Lower lobe of right lung (tissue), 2 donors: ENCODE measurements at regions not wholly inside any gene's neighbourhood (a gene's known extent, or its start where the extent isn't known, plus 50 kb on each side); places are given as distances from the start of the nearest gene placed in this dataset.

Experiments
- ATAC-seq, 2 donors: fragments of 200-7000 bp; cut with Tn5 transposase; one replicate each; pipeline ENCODE4 v1.9.1; 2020 to 2022; ENCODE audit warnings: mild to moderate bottlenecking in 2 of 2, moderate library complexity in 2 of 2
- DNase-seq: peaks from one replicate; pipeline ENCODE4 v3.0.0-alpha.2; 2020
- H3K27ac ChIP-seq: fragments of 200-600 bp; one replicate; pipeline ENCODE4 v1.8.0; 2022
- H3K27me3 ChIP-seq: fragments of 200-600 bp; one replicate; pipeline ENCODE4 v1.8.0; 2022; ENCODE audit warnings: low read depth
- H3K36me3 ChIP-seq: fragments of 200-600 bp; one replicate; pipeline ENCODE4 v1.8.0; 2022; ENCODE audit warnings: mild to moderate bottlenecking
- H3K4me1 ChIP-seq: fragments of 200-600 bp; one replicate; pipeline ENCODE4 v1.8.0; 2022
- H3K4me3 ChIP-seq: fragments of 200-600 bp; one replicate; pipeline ENCODE4 v1.8.0; 2022; ENCODE audit warnings: mild to moderate bottlenecking
- H3K9me3 ChIP-seq: fragments of 200-600 bp; one replicate; pipeline ENCODE4 v1.8.0; 2022
- CTCF ChIP-seq: fragments of 200-600 bp; IDR thresholded peaks from one replicate; pipeline ENCODE4 v1.8.0; 2022; ENCODE audit warnings: antibody characterized with exemption, mild to moderate bottlenecking
- intact Hi-C: fragments of 100-400 bp; cut with DNase I; formaldehyde crosslinking; loops from one replicate; pipeline ENCODE4 v1.11.0; 2022
- donor health status: DM: no; HTN: yes; CAD: no; lungs with severe emphysema.

- Histone ChIP-seq H3K9me3 (no peaks in the 10 kb centered on the region), H3K27ac (no peak overlapping the region), H3K36me3 (no peaks in the 10 kb centered on the region), H3K27me3 (no peaks in the 10 kb centered on the region), H3K4me1 (no peaks in the 10 kb centered on the region), H3K4me3 (no peak overlapping the region)
- ATAC-seq (no peak), DNase-seq (no peak)
- no peak for TF ChIP-seq CTCF
- intact Hi-C loops: no loop called here
Measured at GRCh38 chr3:87329065-87329464, 52.7 kb upstream of the POU1F1 start.
